ENCODE measurements at regions not wholly inside any gene's neighbourhood (a gene's known extent, or its start where the extent isn't known, plus 50 kb on each side); places are given as distances from the start of the nearest gene placed in this dataset.

DNA sequence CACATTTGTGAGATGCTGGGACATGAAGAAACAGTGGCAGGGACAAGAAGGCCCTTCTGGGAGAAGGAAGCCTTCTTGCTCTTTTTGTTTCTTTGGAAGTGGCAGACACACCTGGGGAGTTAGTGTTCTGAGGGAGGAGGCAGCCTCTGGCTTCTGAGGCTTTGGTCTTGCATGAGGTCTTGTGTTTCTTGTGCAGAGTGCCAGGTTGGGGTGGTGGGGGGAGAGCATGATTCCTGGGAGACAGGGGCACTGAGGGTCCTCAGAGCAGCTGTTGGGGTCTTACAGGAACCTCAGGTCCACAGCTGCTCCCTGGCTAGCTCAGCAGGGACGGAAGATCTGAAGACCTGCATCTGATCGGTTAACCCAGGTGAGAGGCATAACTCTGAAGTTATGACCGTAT lies 167.5 kb upstream of the ZNF536 start:
- H3K79me2 ChIP-seq (ENCODE audit: low read length) = no peaks in the 10 kb centered on the region
- H3K27ac ChIP-seq (ENCODE audit: low read length) = no peak overlapping the region
- no peak overlapping the region for H2AFZ ChIP-seq (ENCODE audit: low read length)
- no peak for DNase-seq
- no peaks in the 10 kb centered on the region for H3K9me2 ChIP-seq (replicated peaks; ENCODE audit: insufficient read depth, low read length)
- H3K4me2 ChIP-seq (ENCODE audit: low read depth, low read length) = no peak overlapping the region
- H3K36me3 ChIP-seq (replicated peaks; ENCODE audit: insufficient read depth, low read length) = no peaks in the 10 kb centered on the region
- H3K4me1 ChIP-seq (ENCODE audit: low read length) = no peaks in the 10 kb centered on the region
- H3F3A ChIP-seq (ENCODE audit: insufficient read depth, low read length) = no peaks in the 10 kb centered on the region
- H4K20me1 ChIP-seq (ENCODE audit: insufficient read depth, low read length) = no peaks in the 10 kb centered on the region
- peaks cover 62% of the 10 kb centered on the region for H3K27me3 ChIP-seq (replicated peaks; ENCODE audit: insufficient read depth, low read length)
- H3K9me3 ChIP-seq (replicated peaks; ENCODE audit: insufficient read depth, low read length) = no peaks in the 10 kb centered on the region
- no peak overlapping the region for H3K4me3 ChIP-seq (ENCODE audit: low read length)
- H3K9ac ChIP-seq (ENCODE audit: low read length) = no peak overlapping the region
- no peak for TF ChIP-seq EZH2 (optimal IDR thresholded peaks at IDR 0.05; ENCODE audit: low read depth, low read length)
- TF ChIP-seq, protein P1, sequence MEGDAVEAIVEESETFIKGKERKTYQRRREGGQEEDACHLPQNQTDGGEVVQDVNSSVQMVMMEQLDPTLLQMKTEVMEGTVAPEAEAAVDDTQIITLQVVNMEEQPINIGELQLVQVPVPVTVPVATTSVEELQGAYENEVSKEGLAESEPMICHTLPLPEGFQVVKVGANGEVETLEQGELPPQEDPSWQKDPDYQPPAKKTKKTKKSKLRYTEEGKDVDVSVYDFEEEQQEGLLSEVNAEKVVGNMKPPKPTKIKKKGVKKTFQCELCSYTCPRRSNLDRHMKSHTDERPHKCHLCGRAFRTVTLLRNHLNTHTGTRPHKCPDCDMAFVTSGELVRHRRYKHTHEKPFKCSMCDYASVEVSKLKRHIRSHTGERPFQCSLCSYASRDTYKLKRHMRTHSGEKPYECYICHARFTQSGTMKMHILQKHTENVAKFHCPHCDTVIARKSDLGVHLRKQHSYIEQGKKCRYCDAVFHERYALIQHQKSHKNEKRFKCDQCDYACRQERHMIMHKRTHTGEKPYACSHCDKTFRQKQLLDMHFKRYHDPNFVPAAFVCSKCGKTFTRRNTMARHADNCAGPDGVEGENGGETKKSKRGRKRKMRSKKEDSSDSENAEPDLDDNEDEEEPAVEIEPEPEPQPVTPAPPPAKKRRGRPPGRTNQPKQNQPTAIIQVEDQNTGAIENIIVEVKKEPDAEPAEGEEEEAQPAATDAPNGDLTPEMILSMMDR (IDR thresholded peaks at IDR 0.05; ENCODE audit: low read length) = no peak
- no peak for TF ChIP-seq EZH2phosphoT487 (IDR thresholded peaks at IDR 0.05; ENCODE audit: low read length)

DNA sequence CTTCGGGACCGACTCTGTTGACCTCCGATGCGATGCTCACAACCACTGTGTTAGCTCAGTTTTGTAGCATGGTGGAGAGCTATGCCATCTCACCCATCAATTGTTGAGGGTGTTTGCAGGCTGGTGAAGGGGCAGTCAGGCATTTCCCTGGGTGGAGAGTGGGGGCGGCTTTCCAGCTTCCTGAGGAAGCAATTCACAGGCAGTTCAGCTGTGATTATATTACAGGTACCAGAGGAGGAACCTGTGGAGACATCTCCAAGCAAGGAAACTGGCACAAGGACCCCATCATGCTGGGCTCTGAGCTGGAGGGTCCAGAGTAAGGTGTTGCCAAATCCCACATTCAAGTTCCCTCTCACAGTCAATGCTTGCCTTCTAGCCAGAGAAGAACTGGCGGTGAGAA lies 166.0 kb upstream of the ZNF536 start:
- no peaks in the 10 kb centered on the region for H3F3A ChIP-seq (ENCODE audit: insufficient read depth, low read length)

DNA sequence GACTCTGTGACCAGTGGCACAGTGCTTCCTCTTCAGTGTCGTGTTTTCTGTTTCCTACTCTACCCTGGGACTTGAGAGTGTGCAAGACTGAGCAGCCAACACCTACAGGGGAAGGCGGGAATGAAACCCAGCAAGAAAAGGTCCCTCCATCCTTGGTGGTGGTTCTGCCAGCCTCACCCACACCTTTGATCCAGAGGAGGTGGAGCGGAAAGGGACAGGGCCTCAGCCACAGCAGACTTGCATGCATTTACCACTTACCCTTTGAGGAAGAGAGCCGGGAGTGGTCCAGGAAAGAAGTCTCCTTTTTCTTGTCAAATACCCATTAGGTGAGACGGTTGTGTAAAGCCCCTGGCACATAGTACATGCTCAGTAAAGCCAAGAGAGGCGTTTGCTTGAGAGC lies 164.8 kb upstream of the ZNF536 start:
- peaks cover 67% of the 10 kb centered on the region for H3K27me3 ChIP-seq (replicated peaks; ENCODE audit: insufficient read depth, low read length)
- H2AFZ ChIP-seq (ENCODE audit: low read length) = no peak overlapping the region
- TF ChIP-seq, protein P1 (IDR thresholded peaks at IDR 0.05; ENCODE audit: low read length) = no peak
- TF ChIP-seq EZH2 (optimal IDR thresholded peaks at IDR 0.05; ENCODE audit: low read depth, low read length) = no peak
- no peak for TF ChIP-seq EZH2phosphoT487 (IDR thresholded peaks at IDR 0.05; ENCODE audit: low read length)
- no peaks in the 10 kb centered on the region for H3K4me1 ChIP-seq (ENCODE audit: low read length)
- H3K79me2 ChIP-seq (ENCODE audit: low read length) = no peaks in the 10 kb centered on the region
- H3K36me3 ChIP-seq (replicated peaks; ENCODE audit: insufficient read depth, low read length) = no peaks in the 10 kb centered on the region
- H3K4me2 ChIP-seq (ENCODE audit: low read depth, low read length) = no peak overlapping the region
- no peak for DNase-seq
- no peak overlapping the region for H3K27ac ChIP-seq (ENCODE audit: low read length)
- H3F3A ChIP-seq (ENCODE audit: insufficient read depth, low read length) = no peaks in the 10 kb centered on the region
- no peaks in the 10 kb centered on the region for H4K20me1 ChIP-seq (ENCODE audit: insufficient read depth, low read length)
- H3K9me2 ChIP-seq (replicated peaks; ENCODE audit: insufficient read depth, low read length) = no peaks in the 10 kb centered on the region
- H3K9ac ChIP-seq (ENCODE audit: low read length) = no peak overlapping the region
- no peak overlapping the region for H3K4me3 ChIP-seq (ENCODE audit: low read length)
- H3K9me3 ChIP-seq (replicated peaks; ENCODE audit: insufficient read depth, low read length) = no peaks in the 10 kb centered on the region

More for the DNA sequence above, 166.0 kb upstream of the ZNF536 start:
- no peak for DNase-seq
- H3K9me3 ChIP-seq (replicated peaks; ENCODE audit: insufficient read depth, low read length) = no peaks in the 10 kb centered on the region
- no peaks in the 10 kb centered on the region for H3K9me2 ChIP-seq (replicated peaks; ENCODE audit: insufficient read depth, low read length)
- H3K36me3 ChIP-seq (replicated peaks; ENCODE audit: insufficient read depth, low read length) = no peaks in the 10 kb centered on the region
- H4K20me1 ChIP-seq (ENCODE audit: insufficient read depth, low read length) = no peaks in the 10 kb centered on the region
- TF ChIP-seq EZH2phosphoT487 (IDR thresholded peaks at IDR 0.05; ENCODE audit: low read length) (no peak), EZH2 (optimal IDR thresholded peaks at IDR 0.05; ENCODE audit: low read depth, low read length) (no peak)
- TF ChIP-seq, protein P1 (IDR thresholded peaks at IDR 0.05; ENCODE audit: low read length) = no peak
- no peak overlapping the region for H2AFZ ChIP-seq (ENCODE audit: low read length)
- no peak overlapping the region for H3K9ac ChIP-seq (ENCODE audit: low read length)
- peaks cover 66% of the 10 kb centered on the region for H3K27me3 ChIP-seq (replicated peaks; ENCODE audit: insufficient read depth, low read length)
- no peaks in the 10 kb centered on the region for H3K79me2 ChIP-seq (ENCODE audit: low read length)
- no peak overlapping the region for H3K4me2 ChIP-seq (ENCODE audit: low read depth, low read length)
- no peak overlapping the region for H3K4me3 ChIP-seq (ENCODE audit: low read length)
- H3K27ac ChIP-seq (ENCODE audit: low read length) = no peak overlapping the region
- H3K4me1 ChIP-seq (ENCODE audit: low read length) = no peaks in the 10 kb centered on the region

Data from MM.1S (cell line).